Adrenal gland (tissue), 5 donors: ENCODE measurements at regions not wholly inside any gene's neighbourhood (a gene's known extent, or its start where the extent isn't known, plus 50 kb on each side); places are given as distances from the start of the nearest gene placed in this dataset.

Experiments used
- POLR2A ChIP-seq, 2 donors: fragments of 450-650 bp; IDR thresholded peaks; one replicate each; pipeline ENCODE4 v1.6.1; 2017; ENCODE audit warnings: antibody characterized with exemption in 2 of 2, mild to moderate bottlenecking in 2 of 2, moderate library complexity in 1 of 2
- TF ChIP-seq, protein P1 (sequence below), 6 experiments: fragments of 450-650 bp in 4 of 6; fragments of 200-600 bp in 2 of 6; sonication (generic) in 1 of 6; IDR thresholded peaks; 1 replicate in 5 of 6; 2 replicates in 1 of 6; pipeline versions ENCODE4 v1.5.1 to v1.8.0; 2016 to 2021; ENCODE audit warnings: antibody characterized with exemption in 6 of 6, mild to moderate bottlenecking in 2 of 6, moderate library complexity in 1 of 6
- donor health status: DM: no; HTN: no; CAD: no.

DNA sequence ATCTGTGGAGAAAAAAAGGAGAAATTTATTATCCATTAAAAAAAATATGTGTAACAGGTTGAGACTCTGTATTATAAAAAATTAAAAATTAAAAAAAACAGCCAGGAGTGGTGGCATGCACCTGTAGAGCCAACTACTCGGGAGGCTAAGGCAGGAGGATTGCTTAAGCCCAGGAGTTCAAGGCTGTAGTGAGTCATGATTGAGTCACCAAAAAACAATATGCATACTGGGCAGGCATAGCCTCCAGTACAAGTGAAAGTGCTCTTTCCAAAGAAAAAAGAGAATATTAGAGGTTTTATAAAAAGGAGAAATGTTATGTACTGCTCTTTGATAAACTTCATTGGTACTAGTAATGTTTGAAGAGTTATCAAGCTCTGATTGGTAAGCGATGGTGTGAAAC, 647.1 kb upstream of the ZWINT start:
- no peak for TF ChIP-seq POLR2A (IDR thresholded peaks at IDR 0.05)
- TF ChIP-seq, protein P1, sequence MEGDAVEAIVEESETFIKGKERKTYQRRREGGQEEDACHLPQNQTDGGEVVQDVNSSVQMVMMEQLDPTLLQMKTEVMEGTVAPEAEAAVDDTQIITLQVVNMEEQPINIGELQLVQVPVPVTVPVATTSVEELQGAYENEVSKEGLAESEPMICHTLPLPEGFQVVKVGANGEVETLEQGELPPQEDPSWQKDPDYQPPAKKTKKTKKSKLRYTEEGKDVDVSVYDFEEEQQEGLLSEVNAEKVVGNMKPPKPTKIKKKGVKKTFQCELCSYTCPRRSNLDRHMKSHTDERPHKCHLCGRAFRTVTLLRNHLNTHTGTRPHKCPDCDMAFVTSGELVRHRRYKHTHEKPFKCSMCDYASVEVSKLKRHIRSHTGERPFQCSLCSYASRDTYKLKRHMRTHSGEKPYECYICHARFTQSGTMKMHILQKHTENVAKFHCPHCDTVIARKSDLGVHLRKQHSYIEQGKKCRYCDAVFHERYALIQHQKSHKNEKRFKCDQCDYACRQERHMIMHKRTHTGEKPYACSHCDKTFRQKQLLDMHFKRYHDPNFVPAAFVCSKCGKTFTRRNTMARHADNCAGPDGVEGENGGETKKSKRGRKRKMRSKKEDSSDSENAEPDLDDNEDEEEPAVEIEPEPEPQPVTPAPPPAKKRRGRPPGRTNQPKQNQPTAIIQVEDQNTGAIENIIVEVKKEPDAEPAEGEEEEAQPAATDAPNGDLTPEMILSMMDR (IDR thresholded peaks at IDR 0.05), result no peak
